HG02938 (cell line): ENCODE measurements at regions not wholly inside any gene's neighbourhood (a gene's known extent, or its start where the extent isn't known, plus 50 kb on each side); places are given as distances from the start of the nearest gene placed in this dataset.
"Not testable (repeated sequence)": the region's sequence is repeated elsewhere in the genome, so short reads cannot be mapped to it uniquely, and the experiment has no call there.

Source experiments
- ATAC-seq: cut with Tn5 transposase; IDR thresholded peaks from one replicate; pipeline ENCODE4 v1.9.1; 2021; ENCODE audit warnings: mild to moderate bottlenecking, moderate library complexity; ENCODE audit not compliant: unreplicated experiment

- no peak for ATAC-seq
These were observed 639.6 kb upstream of the CBLB start for GRCh38 chr3:106508331-106508893.

GRCh38 chr3:106510206-106510605 lies 641.4 kb upstream of the CBLB start:
- no peak for ATAC-seq

- no peak for ATAC-seq
These were observed 644.0 kb upstream of the CBLB start for GRCh38 chr3:106512846-106513245.

- ATAC-seq, result peak; percentile 77
These were observed 645.6 kb upstream of the CBLB start for GRCh38 chr3:106514431-106514830.

GRCh38 chr3:106518516-106518915 lies 649.7 kb upstream of the CBLB start:
- ATAC-seq, result no peak

- no peak for ATAC-seq
These were observed 653.6 kb upstream of the CBLB start for GRCh38 chr3:106522397-106522796.

GRCh38 chr3:106528932-106529331 lies 660.1 kb upstream of the CBLB start:
- no peak for ATAC-seq

GRCh38 chr3:106529738-106530137 lies 660.9 kb upstream of the CBLB start:
- ATAC-seq, result no peak

GRCh38 chr3:106530367-106530766 lies 661.6 kb upstream of the CBLB start:
- no peak for ATAC-seq

GRCh38 chr3:106531771-106532329 lies 663.0 kb upstream of the CBLB start:
- not testable (repeated sequence) for ATAC-seq

GRCh38 chr3:106533093-106533787 lies 664.4 kb upstream of the CBLB start:
- no peak for ATAC-seq

- no peak for ATAC-seq
These were observed 665.0 kb upstream of the CBLB start for GRCh38 chr3:106533788-106534160.

GRCh38 chr3:106534206-106534605 lies 665.4 kb upstream of the CBLB start:
- ATAC-seq, result no peak

- no peak for ATAC-seq
These were observed 671.9 kb upstream of the CBLB start for GRCh38 chr3:106540743-106541142.

GRCh38 chr3:106542101-106542769 lies 673.4 kb upstream of the CBLB start:
- ATAC-seq, result peak; percentile 64

- ATAC-seq, result no peak
These were observed 683.7 kb upstream of the CBLB start for GRCh38 chr3:106552351-106553043.

- no peak for ATAC-seq
These were observed 691.7 kb upstream of the CBLB start for GRCh38 chr3:106560451-106560966.

GRCh38 chr3:106566277-106566676 lies 697.5 kb upstream of the CBLB start:
- ATAC-seq, result peak; percentile 93

GRCh38 chr3:106570426-106570825 lies 701.6 kb upstream of the CBLB start:
- no peak for ATAC-seq

- no peak for ATAC-seq
These were observed 704.8 kb upstream of the CBLB start for GRCh38 chr3:106573605-106574004.

- ATAC-seq, result no peak
These were observed 706.2 kb upstream of the CBLB start for GRCh38 chr3:106575029-106575428.
